ENCODE measurements at regions not wholly inside any gene's neighbourhood (a gene's known extent, or its start where the extent isn't known, plus 50 kb on each side); places are given as distances from the start of the nearest gene placed in this dataset.

GRCh38 chr5:175798626-175799025 is 72.8 kb upstream of the CPLX2 start:
- peaks cover 21% of the 10 kb centered on the region for H3K27me3 ChIP-seq
- H3K4me1 ChIP-seq (ENCODE audit: low read depth) = peaks cover 4% of the 10 kb centered on the region
- no peak overlapping the region for H3K4me3 ChIP-seq
- no peak for DNase-seq (ENCODE audit: low read depth in 1 of 2, low spot score in 1 of 2)
- no peak overlapping the region for H3K27ac ChIP-seq
- H3K9me3 ChIP-seq (ENCODE audit: low read depth) = no peaks in the 10 kb centered on the region
- no peaks in the 10 kb centered on the region for H3K36me3 ChIP-seq
- TF ChIP-seq, protein P1, sequence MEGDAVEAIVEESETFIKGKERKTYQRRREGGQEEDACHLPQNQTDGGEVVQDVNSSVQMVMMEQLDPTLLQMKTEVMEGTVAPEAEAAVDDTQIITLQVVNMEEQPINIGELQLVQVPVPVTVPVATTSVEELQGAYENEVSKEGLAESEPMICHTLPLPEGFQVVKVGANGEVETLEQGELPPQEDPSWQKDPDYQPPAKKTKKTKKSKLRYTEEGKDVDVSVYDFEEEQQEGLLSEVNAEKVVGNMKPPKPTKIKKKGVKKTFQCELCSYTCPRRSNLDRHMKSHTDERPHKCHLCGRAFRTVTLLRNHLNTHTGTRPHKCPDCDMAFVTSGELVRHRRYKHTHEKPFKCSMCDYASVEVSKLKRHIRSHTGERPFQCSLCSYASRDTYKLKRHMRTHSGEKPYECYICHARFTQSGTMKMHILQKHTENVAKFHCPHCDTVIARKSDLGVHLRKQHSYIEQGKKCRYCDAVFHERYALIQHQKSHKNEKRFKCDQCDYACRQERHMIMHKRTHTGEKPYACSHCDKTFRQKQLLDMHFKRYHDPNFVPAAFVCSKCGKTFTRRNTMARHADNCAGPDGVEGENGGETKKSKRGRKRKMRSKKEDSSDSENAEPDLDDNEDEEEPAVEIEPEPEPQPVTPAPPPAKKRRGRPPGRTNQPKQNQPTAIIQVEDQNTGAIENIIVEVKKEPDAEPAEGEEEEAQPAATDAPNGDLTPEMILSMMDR (IDR thresholded peaks at IDR 0.05; ENCODE audit: low read depth, low read length) = no peak

GRCh38 chr5:175800656-175801081 is 70.7 kb upstream of the CPLX2 start:
- peak in 1 of 2 donors; percentile 57 for DNase-seq (ENCODE audit: low read depth in 1 of 2, low spot score in 1 of 2)
- H3K4me1 ChIP-seq (ENCODE audit: low read depth) = peaks cover 4% of the 10 kb centered on the region
- H3K27me3 ChIP-seq = peaks cover 9% of the 10 kb centered on the region
- no peak overlapping the region for H3K27ac ChIP-seq
- H3K9me3 ChIP-seq (ENCODE audit: low read depth) = no peaks in the 10 kb centered on the region
- H3K4me3 ChIP-seq = no peak overlapping the region
- TF ChIP-seq, protein P1 (IDR thresholded peaks at IDR 0.05; ENCODE audit: low read depth, low read length) = no peak
- no peaks in the 10 kb centered on the region for H3K36me3 ChIP-seq

DNA sequence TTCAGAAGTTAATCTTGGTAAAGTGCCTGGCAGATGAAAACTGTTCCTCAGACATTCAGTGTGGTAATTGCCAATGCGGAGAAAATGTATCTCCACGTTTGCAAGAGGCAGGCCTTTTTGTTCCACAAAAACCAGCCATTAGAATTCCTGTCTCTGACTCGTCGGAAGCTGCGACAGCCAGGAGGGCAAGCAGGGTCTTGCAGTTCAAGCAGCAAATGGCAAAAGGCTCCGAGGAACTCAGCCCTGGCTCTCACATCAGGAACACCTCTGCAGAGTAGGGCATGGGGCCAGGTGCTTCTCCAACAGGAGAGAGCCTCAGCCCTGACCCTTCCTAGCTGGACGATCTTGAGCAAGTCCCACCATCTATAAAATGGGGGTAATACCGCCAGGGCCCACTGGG is 69.0 kb upstream of the CPLX2 start:
- H3K9me3 ChIP-seq (ENCODE audit: low read depth) = no peaks in the 10 kb centered on the region
- H3K27ac ChIP-seq = no peak overlapping the region
- no peak overlapping the region for H3K4me3 ChIP-seq
- H3K27me3 ChIP-seq = no peaks in the 10 kb centered on the region
- TF ChIP-seq, protein P1 (IDR thresholded peaks at IDR 0.05; ENCODE audit: low read depth, low read length) = no peak
- H3K36me3 ChIP-seq = no peaks in the 10 kb centered on the region
- H3K4me1 ChIP-seq (ENCODE audit: low read depth) = peaks cover 3% of the 10 kb centered on the region
- no peak for DNase-seq (ENCODE audit: low read depth in 1 of 2, low spot score in 1 of 2)

- H3K36me3 ChIP-seq = no peaks in the 10 kb centered on the region
- no peaks in the 10 kb centered on the region for H3K27me3 ChIP-seq
- no peak overlapping the region for H3K4me3 ChIP-seq
- TF ChIP-seq, protein P1 (IDR thresholded peaks at IDR 0.05; ENCODE audit: low read depth, low read length) = no peak
- H3K4me1 ChIP-seq (ENCODE audit: low read depth) = no peaks in the 10 kb centered on the region
- H3K9me3 ChIP-seq (ENCODE audit: low read depth) = no peaks in the 10 kb centered on the region
- no peak overlapping the region for H3K27ac ChIP-seq
- no peak for DNase-seq (ENCODE audit: low read depth in 1 of 2, low spot score in 1 of 2)
Measured at GRCh38 chr5:175803254-175803653, 68.1 kb upstream of the CPLX2 start.

- Histone ChIP-seq H3K27ac (no peak overlapping the region), H3K4me1 (ENCODE audit: low read depth) (no peaks in the 10 kb centered on the region), H3K36me3 (no peaks in the 10 kb centered on the region), H3K4me3 (no peak overlapping the region), H3K9me3 (ENCODE audit: low read depth) (no peaks in the 10 kb centered on the region), H3K27me3 (no peaks in the 10 kb centered on the region)
- TF ChIP-seq, protein P1 (IDR thresholded peaks at IDR 0.05; ENCODE audit: low read depth, low read length) = no peak
- no peak for DNase-seq (ENCODE audit: low read depth in 1 of 2, low spot score in 1 of 2)
Measured at GRCh38 chr5:175803736-175804454, 67.5 kb upstream of the CPLX2 start.

All from cardiac muscle cell (in vitro differentiated cells and primary cell).